HFF-Myc (cell line): ENCODE measurements at regions not wholly inside any gene's neighbourhood (a gene's known extent, or its start where the extent isn't known, plus 50 kb on each side); places are given as distances from the start of the nearest gene placed in this dataset.

ENCODE experiments used
- DNase-seq: peaks from one replicate; pipeline ENCODE4 v3.0.0-alpha.2; 2011; ENCODE audit warnings: low read depth; ENCODE audit errors: extremely low read depth
- H3K4me3 ChIP-seq: replicated peaks from 2 replicates; pipeline ENCODE4 v1.5.1; 2011; ENCODE audit warnings: low read depth, mild to moderate bottlenecking, control low read depth, low read length
- CTCF ChIP-seq: IDR thresholded peaks from 2 replicates; pipeline ENCODE4 v1.5.1; 2012; ENCODE audit warnings: mild to moderate bottlenecking, low read depth, low read length, control low read depth; ENCODE audit errors: missing control alignments

- TF ChIP-seq CTCF = no peak
- DNase-seq = no peak
- H3K4me3 ChIP-seq = no peak overlapping the region
These were observed 160.4 kb upstream of the ECI2 start for GRCh38 chr6:4295783-4296155.

- no peak for TF ChIP-seq CTCF
- DNase-seq = no peak
- H3K4me3 ChIP-seq = no peak overlapping the region
These were observed 159.8 kb upstream of the ECI2 start for GRCh38 chr6:4295058-4295782.

- H3K4me3 ChIP-seq = no peak overlapping the region
- no peak for TF ChIP-seq CTCF
- DNase-seq = no peak
These were observed 159.3 kb upstream of the ECI2 start for GRCh38 chr6:4294636-4295035.

GRCh38 chr6:4291453-4292403 is 156.4 kb upstream of the ECI2 start:
- no peak for DNase-seq
- TF ChIP-seq CTCF = no peak
- no peak overlapping the region for H3K4me3 ChIP-seq

- no peak for DNase-seq
- H3K4me3 ChIP-seq = no peak overlapping the region
- TF ChIP-seq CTCF = no peak
These were observed 154.5 kb upstream of the ECI2 start for GRCh38 chr6:4289770-4290320.

GRCh38 chr6:4287811-4288244 is 152.5 kb upstream of the ECI2 start:
- no peak for TF ChIP-seq CTCF
- no peak for DNase-seq

More at GRCh38 chr6:4287811-4288244, 152.5 kb upstream of the ECI2 start:
- no peak overlapping the region for H3K4me3 ChIP-seq
